SH-SY5Y (cell line): ENCODE measurements at regions not wholly inside any gene's neighbourhood (a gene's known extent, or its start where the extent isn't known, plus 50 kb on each side); places are given as distances from the start of the nearest gene placed in this dataset.

Source experiments
- GATA2 ChIP-seq: IDR thresholded peaks from 2 replicates; pipeline ENCODE4 v1.6.1; 2011; ENCODE audit warnings: mild to moderate bottlenecking, low read depth, low read length
- GATA3 ChIP-seq: IDR thresholded peaks from 2 replicates; pipeline ENCODE4 v1.6.1; 2011; ENCODE audit warnings: low read depth, mild to moderate bottlenecking, low read length, moderate library complexity

DNA sequence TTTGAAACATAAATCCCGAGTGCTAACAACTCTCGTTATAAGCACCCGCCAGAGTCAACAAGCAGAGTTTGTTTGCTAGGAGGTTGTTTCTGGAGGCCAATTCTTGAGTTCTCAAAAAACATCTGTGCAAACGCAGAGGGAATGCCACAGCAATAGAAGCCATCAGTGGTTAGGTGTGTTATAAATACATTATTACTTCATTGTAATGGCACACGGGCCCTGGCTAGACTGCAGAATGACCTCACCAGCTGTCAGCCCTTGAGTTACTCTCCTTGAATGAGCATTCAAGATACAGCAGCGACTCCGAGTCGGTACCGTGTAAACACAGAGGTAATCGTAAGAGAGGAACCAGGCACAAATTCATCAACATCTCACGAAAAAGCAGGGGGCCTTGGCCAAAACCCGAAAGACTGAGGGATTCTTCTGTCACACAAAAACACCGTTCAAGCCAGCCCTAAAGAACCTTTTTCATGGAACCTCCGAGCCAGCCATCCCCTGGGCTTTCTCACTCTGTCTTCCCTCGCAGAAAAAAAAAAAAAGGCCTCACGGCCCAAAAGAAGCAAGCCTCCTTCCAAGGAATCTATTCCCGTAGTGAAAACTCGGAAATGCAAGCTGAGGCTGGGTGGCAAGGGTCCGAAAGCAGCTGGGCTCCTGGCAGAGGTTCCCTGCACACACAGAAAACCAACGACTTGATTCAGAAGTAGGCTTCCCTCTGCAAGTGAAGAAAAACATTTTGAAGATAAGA is 133.7 kb upstream of the MEIS1 start:
- TF ChIP-seq GATA3 (no peak), GATA2 (no peak)
